RWPE1 (cell line): ENCODE measurements at regions not wholly inside any gene's neighbourhood (a gene's known extent, or its start where the extent isn't known, plus 50 kb on each side); places are given as distances from the start of the nearest gene placed in this dataset.

ENCODE experiments used
- CTCF ChIA-PET: fragments of 350-600 bp; sonication (Branson Sonifier 250); formaldehyde crosslinking; extraction: SDS; loops from one replicate; lab custom pipeline; 2021; lab: Yijun Ruan, JAX
- POLR2A ChIA-PET: fragments of 400-600 bp; formaldehyde crosslinking; extraction: SDS; loops from one replicate; lab custom pipeline; 2020; ENCODE audit warnings: antibody characterized with exemption; ENCODE audit not compliant: low non-redundant PET; lab: Yijun Ruan, JAX
- DNase-seq: peaks from one replicate; pipeline ENCODE4 v3.0.0; 2012; ENCODE audit warnings: low spot score
- H3K27ac ChIP-seq: fragments of 450-650 bp; 2 replicates; pipeline ENCODE4 v1.5.1; 2017
- TF ChIP-seq, protein P1 (sequence below): fragments of 450-650 bp; conservative IDR thresholded peaks from 2 replicates; pipeline ENCODE4 v1.5.1; 2017; ENCODE audit warnings: low read depth, mild to moderate bottlenecking

DNA sequence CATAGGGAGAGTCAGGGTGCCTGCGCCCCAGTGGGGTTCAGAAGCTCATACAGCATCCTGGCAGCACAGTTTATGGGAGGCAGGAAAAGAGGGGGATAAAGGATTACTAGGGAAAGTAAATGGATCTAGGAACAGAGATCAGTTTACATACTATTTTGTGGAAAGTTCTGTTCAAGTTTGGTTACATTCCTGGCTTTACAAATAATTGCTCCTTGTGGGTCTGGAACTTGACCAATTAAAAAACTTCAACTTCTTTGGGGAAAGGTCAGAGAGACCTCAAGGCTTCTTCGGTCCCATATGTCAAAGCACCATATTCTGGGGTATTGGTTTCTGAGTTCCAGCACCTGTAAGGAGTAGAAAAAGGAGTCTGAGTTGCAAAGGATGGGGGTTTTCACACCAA is 64.1 kb downstream of the ZDHHC19 start:
- no peak for DNase-seq
- POLR2A ChIA-PET, result no interaction called here
- TF ChIP-seq, protein P1, sequence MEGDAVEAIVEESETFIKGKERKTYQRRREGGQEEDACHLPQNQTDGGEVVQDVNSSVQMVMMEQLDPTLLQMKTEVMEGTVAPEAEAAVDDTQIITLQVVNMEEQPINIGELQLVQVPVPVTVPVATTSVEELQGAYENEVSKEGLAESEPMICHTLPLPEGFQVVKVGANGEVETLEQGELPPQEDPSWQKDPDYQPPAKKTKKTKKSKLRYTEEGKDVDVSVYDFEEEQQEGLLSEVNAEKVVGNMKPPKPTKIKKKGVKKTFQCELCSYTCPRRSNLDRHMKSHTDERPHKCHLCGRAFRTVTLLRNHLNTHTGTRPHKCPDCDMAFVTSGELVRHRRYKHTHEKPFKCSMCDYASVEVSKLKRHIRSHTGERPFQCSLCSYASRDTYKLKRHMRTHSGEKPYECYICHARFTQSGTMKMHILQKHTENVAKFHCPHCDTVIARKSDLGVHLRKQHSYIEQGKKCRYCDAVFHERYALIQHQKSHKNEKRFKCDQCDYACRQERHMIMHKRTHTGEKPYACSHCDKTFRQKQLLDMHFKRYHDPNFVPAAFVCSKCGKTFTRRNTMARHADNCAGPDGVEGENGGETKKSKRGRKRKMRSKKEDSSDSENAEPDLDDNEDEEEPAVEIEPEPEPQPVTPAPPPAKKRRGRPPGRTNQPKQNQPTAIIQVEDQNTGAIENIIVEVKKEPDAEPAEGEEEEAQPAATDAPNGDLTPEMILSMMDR, result no peak
- CTCF ChIA-PET, result interaction anchor here (0.9 kb wide), 1 partner anchor 34 kb away, joined by 3 read pairs; no protein-coding TSS in a partner anchor
- H3K27ac ChIP-seq, result no peak overlapping the region

DNA sequence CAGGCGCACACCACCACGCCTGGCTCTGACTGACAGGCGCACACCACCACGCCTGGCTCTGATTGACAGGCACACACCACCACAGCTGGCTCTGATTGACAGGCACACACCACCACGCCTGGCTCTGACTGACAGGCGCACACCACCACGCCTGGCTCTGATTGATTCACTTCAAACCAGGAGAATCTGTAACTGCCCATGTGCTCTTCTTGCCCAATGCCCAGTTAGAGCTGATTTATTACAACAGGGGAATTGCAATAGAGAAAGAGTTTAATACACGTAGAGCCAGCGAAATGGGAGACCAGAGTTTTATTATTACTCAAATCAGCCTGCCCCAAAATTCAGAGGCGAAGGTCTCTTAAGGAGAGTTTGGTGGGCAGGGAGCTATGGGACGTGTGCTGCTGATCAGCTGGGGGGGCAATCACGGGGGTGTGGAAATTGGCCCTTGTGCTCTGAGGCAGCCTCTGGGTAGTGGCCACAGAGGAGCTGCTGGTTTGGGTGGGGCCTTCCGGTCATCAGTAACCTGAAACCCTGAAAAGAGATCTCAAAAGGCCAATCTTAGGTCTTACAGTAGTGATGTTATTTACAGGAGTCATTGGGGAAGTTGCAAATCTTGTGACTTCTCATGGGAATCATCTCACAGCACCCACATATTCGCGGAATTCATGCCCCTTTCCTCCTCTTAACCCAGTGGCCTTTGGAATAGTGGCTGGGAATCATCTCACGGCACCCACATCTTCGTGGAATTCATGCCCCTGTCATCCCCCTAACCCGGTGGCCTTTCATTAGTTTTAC is 63.8 kb upstream of the TFRC start:
- TF ChIP-seq, protein P1, result no peak
- no peak for DNase-seq
- CTCF ChIA-PET, result no interaction called here
- no peak overlapping the region for H3K27ac ChIP-seq
- POLR2A ChIA-PET, result no interaction called here

DNA sequence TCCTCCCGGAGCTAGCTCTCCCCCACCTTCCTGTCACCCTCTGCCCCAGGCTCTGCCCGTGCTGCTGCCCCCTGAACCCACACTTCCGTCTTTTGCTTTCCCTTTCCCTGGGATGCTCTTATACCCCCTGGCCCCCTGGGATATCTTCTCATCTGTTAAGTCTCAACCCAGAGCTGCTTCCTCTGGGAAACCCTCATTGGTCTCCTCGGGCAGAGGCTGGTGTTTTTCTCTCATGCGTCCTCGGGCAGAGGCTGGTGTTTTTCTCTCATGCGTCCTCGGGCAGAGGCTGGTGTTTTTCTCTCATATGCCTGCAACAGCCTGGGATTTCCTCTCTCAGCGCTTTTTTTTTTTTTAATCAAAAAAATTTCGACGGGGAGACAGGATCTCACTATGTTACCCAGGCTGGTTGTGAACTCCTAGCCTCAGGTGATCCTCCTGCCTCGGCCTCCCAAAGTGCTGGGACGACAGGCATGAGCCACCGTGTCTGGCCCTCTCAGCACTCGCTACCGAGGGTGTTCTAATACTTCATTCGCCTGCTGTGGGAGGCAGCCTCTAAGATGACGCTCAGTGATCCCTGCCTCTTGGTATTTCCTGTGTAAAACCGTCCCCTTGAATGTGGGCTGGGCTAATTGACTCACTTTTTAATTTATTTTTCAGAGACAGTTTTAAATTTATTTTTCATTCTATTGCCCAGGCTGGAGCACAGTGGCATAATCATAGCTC is 62.7 kb upstream of the TFRC start:
- ChIA-PET POLR2A (no interaction called here), CTCF (no interaction called here)
- no peak for DNase-seq
- peak overlapping the region; percentile 81; the same call in 1 of the 2 replicates for H3K27ac ChIP-seq
- TF ChIP-seq, protein P1, result no peak

DNA sequence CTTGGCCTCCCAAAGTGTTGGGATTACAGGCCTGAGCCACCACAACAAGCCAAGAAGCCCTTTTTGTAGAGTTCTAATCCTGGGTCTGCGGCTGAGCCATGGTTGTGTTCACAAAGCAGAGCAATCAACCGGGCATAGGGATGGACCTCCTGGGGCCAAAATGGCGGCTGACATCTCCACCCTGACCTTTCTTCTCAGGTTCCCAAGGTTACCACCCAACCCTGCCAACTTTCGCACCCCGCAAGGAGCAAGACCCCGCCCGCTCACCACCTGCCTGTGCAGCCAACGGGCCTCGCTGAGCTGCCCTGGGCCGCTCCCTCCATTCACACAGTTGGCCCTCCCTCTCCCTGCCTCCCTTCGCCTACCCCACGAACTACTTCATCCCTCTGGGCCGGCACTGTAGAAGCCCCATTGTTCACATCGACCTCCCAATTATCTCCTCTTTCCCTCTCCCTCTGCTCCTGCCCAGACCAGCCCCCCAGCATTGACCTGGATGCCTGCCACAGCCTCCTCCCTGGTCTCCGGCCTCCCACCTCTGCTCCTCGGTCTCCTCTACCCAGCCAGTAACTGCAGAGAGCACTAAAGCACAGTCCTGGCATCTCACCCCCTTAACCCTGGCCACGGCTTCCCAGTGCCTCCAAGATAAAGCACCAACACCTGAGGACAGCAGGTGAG is 62.0 kb upstream of the TFRC start:
- H3K27ac ChIP-seq, result peak overlapping the region; percentile 81
- POLR2A ChIA-PET, result no interaction called here
- CTCF ChIA-PET, result interaction anchor here (0.7 kb wide), 1 partner anchor 380 kb away, joined by 4 read pairs; no protein-coding TSS in a partner anchor
- TF ChIP-seq, protein P1, result no peak
- no peak for DNase-seq

DNA sequence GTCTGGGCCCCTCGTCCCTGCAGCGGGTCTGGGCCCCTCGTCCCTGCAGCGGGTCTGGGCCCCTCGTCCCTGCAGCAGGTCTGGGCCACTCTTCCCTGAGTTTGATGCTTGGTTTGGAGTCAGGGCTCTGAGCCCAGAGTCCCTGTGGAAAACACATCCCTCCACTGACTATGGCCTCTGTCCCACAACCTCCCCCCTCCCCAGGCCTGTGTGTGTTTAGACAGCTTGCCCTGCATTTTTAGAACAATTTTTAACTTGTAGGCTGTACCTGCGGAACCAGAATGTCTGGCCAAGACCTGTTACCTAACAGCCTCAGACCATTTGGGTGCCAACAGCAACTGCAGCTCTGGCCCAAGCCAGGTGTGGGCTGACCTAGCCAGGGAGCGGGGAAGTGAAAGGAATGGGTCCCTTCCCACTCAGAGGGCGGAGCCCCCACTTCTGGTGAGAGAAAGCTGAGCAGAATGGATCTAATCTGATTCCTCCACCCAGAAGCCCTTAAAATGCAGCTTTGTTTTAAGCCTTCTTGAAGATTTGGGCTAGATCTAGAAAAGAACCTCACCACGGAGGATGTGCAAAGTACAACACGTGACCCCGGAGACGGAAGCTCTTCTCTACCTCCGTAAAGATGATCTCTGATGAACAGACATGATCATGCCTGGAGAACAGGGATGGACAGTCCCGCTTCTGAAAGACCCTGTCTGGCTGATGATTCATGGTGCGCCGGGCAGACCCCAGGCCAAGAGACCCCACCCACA is 60.5 kb upstream of the TFRC start:
- DNase-seq, result peak; percentile 29
- ChIA-PET CTCF (interaction anchor here (0.6 to 1.2 kb wide), 3 partner anchors 21 to 33 kb away, joined by 4 read pairs; no protein-coding TSS in a partner anchor), POLR2A (interaction anchor here (0.5 to 0.7 kb wide), 2 partner anchors 19 to 29 kb away, joined by 5 read pairs; no protein-coding TSS in a partner anchor)
- peak overlapping the region; percentile 81 for H3K27ac ChIP-seq
- TF ChIP-seq, protein P1, result no peak
